Fibroblast of villous mesenchyme (primary cell): ENCODE measurements at regions not wholly inside any gene's neighbourhood (a gene's known extent, or its start where the extent isn't known, plus 50 kb on each side); places are given as distances from the start of the nearest gene placed in this dataset.

Experiments used
- DNase-seq: peaks from one replicate; pipeline ENCODE4 v3.0.0-alpha.2; 2010; ENCODE audit warnings: low read depth
- H3K4me3 ChIP-seq: 2 replicates; pipeline ENCODE4 v1.5.1; 2011; ENCODE audit warnings: low read depth, mild to moderate bottlenecking, low read length
- CTCF ChIP-seq: IDR thresholded peaks from 2 replicates; pipeline ENCODE4 v1.5.1; 2012; ENCODE audit warnings: low read depth, mild to moderate bottlenecking, low read length; ENCODE audit not compliant: insufficient read depth

GRCh38 chrX:20729416-20729815 is 462.7 kb upstream of the RPS6KA3 start:
- H3K4me3 ChIP-seq = no peak overlapping the region
- TF ChIP-seq CTCF = no peak
- no peak for DNase-seq

- DNase-seq = no peak
- no peak overlapping the region for H3K4me3 ChIP-seq
- no peak for TF ChIP-seq CTCF
Measured at GRCh38 chrX:20727447-20727846, 460.7 kb upstream of the RPS6KA3 start.

GRCh38 chrX:20720954-20721626 is 454.4 kb upstream of the RPS6KA3 start:
- no peak for TF ChIP-seq CTCF
- no peak for DNase-seq

GRCh38 chrX:20718592-20719380 is 452.1 kb upstream of the RPS6KA3 start:
- TF ChIP-seq CTCF = no peak
- DNase-seq = no peak
- no peak overlapping the region for H3K4me3 ChIP-seq

More at GRCh38 chrX:20720954-20721626, 454.4 kb upstream of the RPS6KA3 start:
- H3K4me3 ChIP-seq = no peak overlapping the region

GRCh38 chrX:20715176-20715575 is 448.5 kb upstream of the RPS6KA3 start:
- no peak overlapping the region for H3K4me3 ChIP-seq
- no peak for TF ChIP-seq CTCF
- DNase-seq = no peak

GRCh38 chrX:20712811-20713210 is 446.1 kb upstream of the RPS6KA3 start:
- no peak overlapping the region for H3K4me3 ChIP-seq
- TF ChIP-seq CTCF = no peak
- DNase-seq = no peak
